Ectodermal cell (in vitro differentiated cells): ENCODE measurements at regions not wholly inside any gene's neighbourhood (a gene's known extent, or its start where the extent isn't known, plus 50 kb on each side); places are given as distances from the start of the nearest gene placed in this dataset.

ENCODE experiments used
- H3K27ac ChIP-seq: 2 replicates; pipeline ENCODE4 v1.7.0; 2013; ENCODE audit warnings: mild to moderate bottlenecking, low read depth, low read length; ENCODE audit not compliant: insufficient read depth, poor library complexity, severe bottlenecking
- H3K27me3 ChIP-seq: 2 replicates; pipeline ENCODE4 v1.7.0; 2013; ENCODE audit warnings: mild to moderate bottlenecking, low read length; ENCODE audit not compliant: insufficient read depth, control insufficient read depth, poor library complexity, severe bottlenecking
- H3K36me3 ChIP-seq: one replicate; pipeline ENCODE4 v1.7.0; 2013; ENCODE audit warnings: low read length; ENCODE audit not compliant: control insufficient read depth, insufficient read depth
- H3K4me1 ChIP-seq: one replicate; pipeline ENCODE4 v1.7.0; 2013; ENCODE audit warnings: low read length; ENCODE audit not compliant: control insufficient read depth, insufficient read depth
- H3K4me3 ChIP-seq: 2 replicates; pipeline ENCODE4 v1.7.0; 2013; ENCODE audit warnings: low read depth, low read length, control low read depth; ENCODE audit not compliant: insufficient read depth
- H3K9me3 ChIP-seq: 2 replicates; pipeline ENCODE4 v1.7.0; 2013; ENCODE audit warnings: mild to moderate bottlenecking, low read length, moderate library complexity; ENCODE audit not compliant: control insufficient read depth
- WGBS, 2 experiments: methylation state at CpG; one replicate each; pipeline ENCODE4 v1.1.7; 2013; ENCODE audit warnings: missing lambda C conversion rate in 2 of 2; 5-methylcytosine and 5-hydroxymethylcytosine counted together

GRCh38 chr2:120604767-120605166 lies 130.9 kb upstream of the GLI2 start:
- no peaks in the 10 kb centered on the region for H3K27me3 ChIP-seq
- no peak overlapping the region for H3K27ac ChIP-seq
- no peaks in the 10 kb centered on the region for H3K4me1 ChIP-seq
- H3K9me3 ChIP-seq: no peaks in the 10 kb centered on the region
- WGBS, 2 experiments: 94 to 95% methylated on average over 6 of the region's 6 CpGs
- no peak overlapping the region for H3K4me3 ChIP-seq
- H3K36me3 ChIP-seq: no peaks in the 10 kb centered on the region

- WGBS, 2 experiments: 85% methylated on average over 10 of the region's 10 CpGs
- Histone ChIP-seq H3K36me3 (no peaks in the 10 kb centered on the region), H3K27ac (no peak overlapping the region), H3K4me1 (no peaks in the 10 kb centered on the region), H3K27me3 (no peaks in the 10 kb centered on the region), H3K4me3 (no peak overlapping the region), H3K9me3 (no peaks in the 10 kb centered on the region)
Observed at GRCh38 chr2:120605231-120605935, 130.3 kb upstream of the GLI2 start.

GRCh38 chr2:120606280-120606679 lies 129.4 kb upstream of the GLI2 start:
- Histone ChIP-seq H3K27ac (no peak overlapping the region), H3K4me3 (no peak overlapping the region), H3K9me3 (no peaks in the 10 kb centered on the region), H3K4me1 (no peaks in the 10 kb centered on the region), H3K27me3 (no peaks in the 10 kb centered on the region), H3K36me3 (no peaks in the 10 kb centered on the region)
- 91 to 94% methylated on average over 12 of the region's 12 CpGs for WGBS, 2 experiments

- Histone ChIP-seq H3K9me3 (no peaks in the 10 kb centered on the region), H3K27ac (no peak overlapping the region), H3K4me1 (no peaks in the 10 kb centered on the region), H3K36me3 (no peaks in the 10 kb centered on the region), H3K27me3 (no peaks in the 10 kb centered on the region), H3K4me3 (no peak overlapping the region)
- 94 to 95% methylated on average over 6 of the region's 6 CpGs for WGBS, 2 experiments
Observed at GRCh38 chr2:120606931-120607330, 128.7 kb upstream of the GLI2 start.

GRCh38 chr2:120607506-120607905 lies 128.2 kb upstream of the GLI2 start:
- Histone ChIP-seq H3K4me3 (no peak overlapping the region), H3K27ac (no peak overlapping the region), H3K4me1 (no peaks in the 10 kb centered on the region), H3K36me3 (no peaks in the 10 kb centered on the region), H3K9me3 (no peaks in the 10 kb centered on the region), H3K27me3 (no peaks in the 10 kb centered on the region)
- 91% methylated on average over 8 of the region's 8 CpGs for WGBS, 2 experiments

GRCh38 chr2:120607996-120608395 lies 127.7 kb upstream of the GLI2 start:
- Histone ChIP-seq H3K4me3 (no peak overlapping the region), H3K27ac (no peak overlapping the region), H3K4me1 (no peaks in the 10 kb centered on the region), H3K27me3 (no peaks in the 10 kb centered on the region), H3K9me3 (no peaks in the 10 kb centered on the region), H3K36me3 (no peaks in the 10 kb centered on the region)
- WGBS, 2 experiments: 94 to 98% methylated on average over 4 of the region's 4 CpGs

GRCh38 chr2:120609826-120610395 lies 125.8 kb upstream of the GLI2 start:
- 74 to 77% methylated on average over 13 of the region's 13 CpGs for WGBS, 2 experiments
- Histone ChIP-seq H3K9me3 (no peaks in the 10 kb centered on the region), H3K4me3 (no peak overlapping the region), H3K27ac (no peak overlapping the region), H3K4me1 (peaks cover 9% of the 10 kb centered on the region), H3K27me3 (peaks cover 5% of the 10 kb centered on the region), H3K36me3 (no peaks in the 10 kb centered on the region)

GRCh38 chr2:120611016-120611415 lies 124.7 kb upstream of the GLI2 start:
- Histone ChIP-seq H3K27me3 (peaks cover 5% of the 10 kb centered on the region), H3K36me3 (no peaks in the 10 kb centered on the region), H3K4me1 (peaks cover 9% of the 10 kb centered on the region), H3K27ac (no peak overlapping the region), H3K4me3 (no peak overlapping the region), H3K9me3 (no peaks in the 10 kb centered on the region)
- WGBS, 2 experiments: 87 to 89% methylated on average over 6 of the region's 6 CpGs

GRCh38 chr2:120611961-120612360 lies 123.7 kb upstream of the GLI2 start:
- H3K4me3 ChIP-seq: no peak overlapping the region
- peaks cover 5% of the 10 kb centered on the region for H3K27me3 ChIP-seq
- WGBS, 2 experiments: 86 to 87% methylated on average over 13 of the region's 13 CpGs
- H3K9me3 ChIP-seq: no peaks in the 10 kb centered on the region
- peaks cover 9% of the 10 kb centered on the region for H3K4me1 ChIP-seq
- no peaks in the 10 kb centered on the region for H3K36me3 ChIP-seq
- no peak overlapping the region for H3K27ac ChIP-seq

GRCh38 chr2:120612471-120612870 lies 123.2 kb upstream of the GLI2 start:
- Histone ChIP-seq H3K4me1 (peaks cover 9% of the 10 kb centered on the region), H3K9me3 (no peaks in the 10 kb centered on the region), H3K27ac (no peak overlapping the region), H3K4me3 (no peak overlapping the region), H3K27me3 (peaks cover 5% of the 10 kb centered on the region), H3K36me3 (no peaks in the 10 kb centered on the region)
- 84 to 92% methylated on average over 7 of the region's 7 CpGs for WGBS, 2 experiments
